AG10803 (cell line): ENCODE measurements at regions not wholly inside any gene's neighbourhood (a gene's known extent, or its start where the extent isn't known, plus 50 kb on each side); places are given as distances from the start of the nearest gene placed in this dataset.

Experiments used
- DNase-seq: peaks from one replicate; pipeline ENCODE4 v3.0.0; 2010; ENCODE audit warnings: low read depth
- H3K4me3 ChIP-seq: 2 replicates; pipeline ENCODE4 v1.5.1; 2011; ENCODE audit warnings: mild to moderate bottlenecking, low read length, control low read depth
- CTCF ChIP-seq: conservative IDR thresholded peaks from 2 replicates; pipeline ENCODE4 v1.5.1; 2011; ENCODE audit warnings: mild to moderate bottlenecking, low read length, control low read depth, inconsistent platforms

- TF ChIP-seq CTCF: no peak
- no peak overlapping the region for H3K4me3 ChIP-seq
- DNase-seq: no peak
Observed at GRCh38 chr19:30312582-30313352, 59.4 kb upstream of the ZNF536 start.

DNA sequence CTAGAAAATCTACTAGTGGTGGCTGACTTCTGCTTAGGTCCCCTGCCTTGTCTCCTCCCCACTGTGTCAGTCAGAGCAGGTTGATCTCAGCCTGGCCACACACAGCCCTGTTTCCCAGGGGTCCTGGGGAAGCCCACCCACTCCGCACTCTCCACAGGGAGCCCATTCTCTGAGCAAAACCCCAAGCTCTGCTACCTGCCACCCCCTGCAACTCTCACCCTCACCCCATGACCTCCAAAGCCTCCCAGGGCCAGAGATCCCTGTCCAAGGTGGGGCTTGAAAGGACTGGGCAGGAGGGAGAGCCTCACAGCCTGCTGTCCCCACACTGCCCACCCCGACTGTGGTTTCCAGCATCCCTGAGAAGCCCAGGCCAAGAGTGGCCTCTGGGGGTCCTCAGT, 58.8 kb upstream of the ZNF536 start:
- no peak overlapping the region for H3K4me3 ChIP-seq
- no peak for DNase-seq
- TF ChIP-seq CTCF: no peak

- DNase-seq: no peak
- H3K4me3 ChIP-seq: no peak overlapping the region
- TF ChIP-seq CTCF: no peak
Observed at GRCh38 chr19:30314056-30314804, 58.0 kb upstream of the ZNF536 start.

DNA sequence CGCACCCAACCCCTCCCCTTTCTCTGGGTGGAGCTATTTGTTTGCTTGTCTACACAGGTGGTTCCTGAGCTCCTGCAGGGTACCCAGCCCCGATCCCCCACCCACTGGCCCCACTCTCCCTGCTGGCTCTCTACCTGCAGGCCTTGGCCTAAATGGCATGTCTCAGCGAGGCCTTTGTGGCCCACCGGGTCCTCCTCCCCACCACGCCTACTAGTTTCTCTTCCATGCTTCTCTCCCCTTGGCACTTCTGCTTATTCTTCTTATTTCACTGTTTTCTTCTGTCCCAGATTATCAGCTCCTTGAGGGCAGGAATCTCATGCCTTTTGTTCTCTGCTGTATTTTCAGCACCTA, 57.4 kb upstream of the ZNF536 start:
- H3K4me3 ChIP-seq: no peak overlapping the region
- no peak for TF ChIP-seq CTCF
- no peak for DNase-seq

- no peak for DNase-seq
- no peak overlapping the region for H3K4me3 ChIP-seq
- TF ChIP-seq CTCF: no peak
Observed at GRCh38 chr19:30315159-30315558, 57.0 kb upstream of the ZNF536 start.

- no peak for DNase-seq
- TF ChIP-seq CTCF: no peak
Observed at GRCh38 chr19:30316000-30316491, 56.1 kb upstream of the ZNF536 start.

More at GRCh38 chr19:30316000-30316491, 56.1 kb upstream of the ZNF536 start:
- no peak overlapping the region for H3K4me3 ChIP-seq
